CD4-positive, alpha-beta T cell treated with Interleukin-21 for 1 hour (primary cell): ENCODE measurements at regions not wholly inside any gene's neighbourhood (a gene's known extent, or its start where the extent isn't known, plus 50 kb on each side); places are given as distances from the start of the nearest gene placed in this dataset.

Source experiments
- DNase-seq: peaks from one replicate; pipeline ENCODE4 v3.0.0-alpha.2; 2020

GRCh38 chr2:150601280-150602038 lies 114.0 kb upstream of the RND3 start:
- DNase-seq = no peak

DNA sequence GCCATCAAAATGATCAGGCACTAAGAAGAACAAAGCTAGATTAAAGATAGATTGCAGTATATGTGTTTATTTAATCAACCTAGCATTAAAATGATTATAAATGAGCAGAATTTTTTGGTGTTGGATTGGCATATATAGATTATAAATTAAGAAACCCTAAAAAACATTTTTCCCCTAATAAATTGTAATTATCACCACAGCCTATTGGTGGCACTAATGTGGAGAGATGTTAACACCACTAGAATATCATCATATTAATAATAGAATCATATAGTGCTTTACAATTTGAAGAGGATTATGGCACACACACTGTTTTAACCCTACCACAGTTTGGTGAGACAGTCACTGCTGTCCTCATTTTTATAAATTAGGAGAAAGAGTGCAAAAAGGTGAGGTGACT lies 112.4 kb upstream of the RND3 start:
- DNase-seq = no peak

GRCh38 chr2:150598383-150598782 lies 110.9 kb upstream of the RND3 start:
- DNase-seq = no peak

GRCh38 chr2:150595803-150596470 lies 108.5 kb upstream of the RND3 start:
- DNase-seq = no peak

DNA sequence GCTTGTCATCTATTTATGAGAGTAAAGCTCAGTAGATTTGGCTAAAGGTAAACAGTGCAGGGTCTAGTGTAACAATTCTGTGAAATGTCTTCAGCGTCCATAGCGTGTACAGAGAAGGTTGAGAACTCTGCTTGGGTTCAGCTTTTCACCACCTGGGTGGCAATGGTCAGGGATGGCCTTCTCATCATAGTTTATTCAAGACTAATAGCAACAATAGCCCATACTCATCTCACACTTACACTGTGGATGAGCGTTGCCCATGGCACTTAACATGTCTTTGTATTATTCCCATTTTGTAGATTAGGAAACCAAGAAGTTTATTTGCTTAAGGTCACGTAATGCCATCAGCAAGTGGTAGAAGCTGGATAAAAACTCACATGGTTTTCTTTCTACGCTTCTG lies 106.8 kb upstream of the RND3 start:
- no peak for DNase-seq

DNA sequence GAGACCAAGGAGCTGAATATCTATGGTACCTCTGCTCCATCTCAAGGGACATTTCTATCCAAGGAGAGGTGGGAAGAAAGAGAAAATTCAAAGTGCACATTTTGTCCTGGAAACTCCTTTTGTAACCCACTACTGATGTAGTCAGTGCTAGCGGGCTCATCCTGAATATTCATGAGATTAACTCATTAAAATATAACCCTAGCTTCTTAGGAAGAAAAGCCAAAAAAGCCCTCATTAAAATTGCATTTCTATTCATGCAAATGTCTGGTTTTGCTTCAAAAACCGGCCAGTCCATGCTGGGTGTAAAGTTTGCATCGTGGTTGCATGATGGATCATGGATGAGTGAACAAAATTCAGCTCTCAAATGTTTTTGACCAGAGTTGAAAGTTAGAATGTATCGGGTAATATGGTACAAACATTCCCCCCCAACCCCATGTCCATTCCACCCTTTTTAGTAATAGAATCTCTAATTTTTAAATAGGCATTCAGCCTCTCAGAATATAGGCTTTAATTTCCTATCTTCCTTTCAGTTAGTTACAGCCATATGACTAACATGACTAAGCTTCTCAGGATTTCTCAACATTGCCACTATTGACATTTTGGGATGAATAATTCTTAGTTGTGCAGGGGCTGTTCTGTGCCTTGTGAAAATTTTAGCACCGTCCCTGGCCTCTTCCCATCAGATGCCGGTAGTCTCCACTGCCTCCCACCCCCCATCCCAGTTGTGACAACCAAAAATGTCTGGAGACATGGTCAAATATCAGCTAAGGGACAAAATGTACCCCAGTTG lies 104.2 kb upstream of the RND3 start:
- DNase-seq = no peak

DNA sequence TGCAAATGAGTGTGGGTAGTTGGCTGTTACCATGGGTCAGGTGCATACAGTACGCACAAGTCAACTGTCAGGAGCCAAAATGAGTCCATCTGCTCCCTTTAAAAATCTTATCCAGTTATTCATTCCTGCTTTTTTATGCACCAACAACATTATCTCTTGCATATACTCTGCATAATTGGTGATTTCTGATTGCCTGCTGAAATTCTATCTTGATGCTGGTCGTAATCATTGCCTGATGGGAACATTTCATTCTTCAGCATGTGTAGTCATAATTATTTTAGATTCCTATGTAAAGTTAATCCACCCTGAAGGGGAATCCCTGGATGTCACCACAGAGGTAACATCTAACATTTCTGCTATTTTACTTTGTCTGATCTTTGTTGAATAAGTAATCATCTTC lies 102.2 kb upstream of the RND3 start:
- DNase-seq = no peak

DNA sequence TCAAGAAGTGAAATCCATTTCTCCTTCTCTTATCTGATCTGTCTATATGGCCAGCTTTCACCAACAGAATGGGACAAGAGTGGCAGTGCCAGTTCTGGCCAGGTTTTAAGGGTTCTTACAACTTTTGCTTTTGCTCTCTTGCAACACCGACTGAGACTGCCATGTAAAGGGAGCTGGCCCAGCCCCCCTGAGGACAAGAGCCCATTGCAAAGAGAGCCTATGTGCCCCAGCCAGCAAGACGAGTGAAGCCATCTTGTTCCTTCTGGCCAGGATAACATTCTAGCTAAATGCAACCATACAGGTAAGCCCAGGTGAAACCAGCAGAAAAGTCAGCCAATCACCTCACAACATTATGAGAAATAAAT lies 101.0 kb upstream of the RND3 start:
- no peak for DNase-seq

DNA sequence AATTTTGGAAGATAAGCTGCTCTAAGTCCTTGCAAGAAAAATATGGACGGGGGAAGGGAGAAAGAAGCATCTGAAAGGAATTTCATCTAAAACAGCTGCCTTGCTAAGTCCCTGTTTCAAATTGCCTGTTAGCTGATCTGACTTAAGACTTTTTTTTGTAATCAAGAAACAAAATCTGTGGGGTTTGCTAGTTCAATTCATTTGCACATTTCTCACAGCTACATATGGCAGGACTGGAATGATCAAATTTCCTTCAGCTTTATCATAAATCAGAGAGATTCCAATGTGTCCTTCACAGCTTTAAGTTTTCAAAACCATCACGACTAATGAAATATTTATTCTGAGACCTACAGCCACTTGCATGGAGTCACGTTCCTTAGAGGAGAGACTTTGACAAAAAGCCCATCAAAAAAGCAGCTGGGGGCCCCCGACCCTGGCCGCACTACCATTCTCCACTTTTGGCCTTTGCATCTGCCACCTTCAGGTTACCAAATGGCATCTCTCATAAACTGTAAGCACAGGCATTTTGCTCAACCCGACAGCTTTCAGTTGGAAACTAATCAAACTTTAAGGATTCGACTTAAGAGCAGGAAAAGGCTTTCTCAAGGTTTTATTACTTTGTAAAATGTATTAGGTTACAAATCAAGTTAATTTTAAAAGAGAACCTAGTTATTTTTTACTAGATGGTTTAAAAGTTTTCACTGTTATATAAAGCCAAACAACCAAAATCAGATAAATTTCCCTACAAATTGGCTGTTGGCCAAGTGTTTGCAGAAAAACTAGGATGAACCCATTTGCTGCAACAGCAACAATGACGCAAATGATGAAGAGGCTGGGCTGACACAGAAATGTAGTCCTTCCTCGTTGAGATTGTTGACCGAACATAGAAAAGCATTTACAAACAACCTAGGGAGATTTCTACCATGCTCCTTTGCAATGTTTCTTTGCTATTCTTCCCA lies 100.4 kb upstream of the RND3 start:
- no peak for DNase-seq

- no peak for DNase-seq
These were observed 99.4 kb upstream of the RND3 start for GRCh38 chr2:150586858-150587257.

- no peak for DNase-seq
These were observed 97.9 kb upstream of the RND3 start for GRCh38 chr2:150585221-150585971.

DNA sequence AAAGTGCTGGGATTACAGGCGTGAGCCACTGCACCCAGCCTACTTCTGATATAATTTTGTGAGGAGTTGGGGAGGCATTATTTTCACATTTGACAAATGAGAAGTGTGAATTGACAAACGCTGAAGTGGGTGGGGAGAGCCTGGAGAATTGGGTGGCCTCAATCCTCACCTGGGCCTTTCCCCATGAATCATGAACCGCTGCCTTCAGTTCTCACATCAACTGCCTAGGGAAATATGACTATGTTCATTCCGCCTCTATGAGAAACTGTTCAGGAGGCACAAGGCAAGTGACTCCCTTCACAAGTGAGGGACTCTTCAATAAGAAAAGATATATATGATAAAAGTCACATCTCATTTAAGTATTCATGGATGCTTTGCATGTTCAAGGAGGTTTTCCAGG lies 96.6 kb upstream of the RND3 start:
- no peak for DNase-seq

- DNase-seq = no peak
These were observed 94.4 kb upstream of the RND3 start for GRCh38 chr2:150581717-150582472.

- DNase-seq = no peak
These were observed 91.0 kb upstream of the RND3 start for GRCh38 chr2:150578481-150578880.

GRCh38 chr2:150575861-150576260 lies 88.4 kb upstream of the RND3 start:
- no peak for DNase-seq

DNA sequence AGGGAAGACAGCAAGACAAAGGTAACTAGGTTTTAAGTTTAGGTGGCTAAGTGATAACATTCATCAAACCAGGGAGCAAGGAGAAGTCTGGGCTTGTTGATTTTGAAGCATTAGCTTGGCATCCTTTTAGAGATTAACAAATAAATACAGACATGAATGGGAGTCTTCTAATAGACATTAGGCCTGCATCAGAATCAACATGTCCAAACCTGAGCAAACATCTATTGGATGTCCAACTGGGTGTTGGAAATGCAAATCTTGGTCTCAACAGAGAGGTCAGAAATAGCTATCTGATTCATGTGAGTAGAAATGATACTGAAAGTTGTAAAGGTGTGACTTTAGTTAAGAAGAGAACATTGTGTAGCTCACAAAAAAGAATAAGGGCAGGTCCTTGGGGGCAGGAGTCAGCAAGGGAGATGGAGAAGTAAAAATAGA lies 85.5 kb upstream of the RND3 start:
- DNase-seq = no peak

DNA sequence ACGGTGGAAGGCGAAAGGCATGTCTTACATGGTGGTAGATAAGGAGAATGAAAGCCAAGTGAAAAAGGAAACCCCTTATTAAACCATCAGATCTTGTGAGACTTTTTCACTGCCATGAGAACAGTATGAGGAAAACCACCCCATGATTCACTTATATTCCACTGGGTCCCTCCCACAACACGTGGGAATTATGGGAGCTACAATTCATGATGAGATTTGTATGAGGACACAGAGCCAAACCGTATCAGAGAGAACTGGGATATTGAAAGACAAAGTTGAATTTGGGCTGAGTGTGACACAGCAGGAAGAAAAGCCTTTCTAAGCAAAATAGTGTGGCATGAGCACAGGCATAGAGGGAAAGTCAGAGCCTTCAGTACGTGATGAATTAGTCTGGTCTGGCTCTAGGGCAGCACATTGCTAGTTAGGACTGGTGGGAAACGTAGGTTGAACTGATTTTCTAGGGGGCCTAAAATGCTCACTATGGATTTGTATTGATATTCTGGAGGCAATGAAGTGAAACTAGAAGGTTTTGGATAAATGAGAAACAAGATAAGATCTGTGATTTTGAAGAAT lies 84.8 kb upstream of the RND3 start:
- no peak for DNase-seq

- no peak for DNase-seq
These were observed 83.7 kb upstream of the RND3 start for GRCh38 chr2:150571121-150571520.

DNA sequence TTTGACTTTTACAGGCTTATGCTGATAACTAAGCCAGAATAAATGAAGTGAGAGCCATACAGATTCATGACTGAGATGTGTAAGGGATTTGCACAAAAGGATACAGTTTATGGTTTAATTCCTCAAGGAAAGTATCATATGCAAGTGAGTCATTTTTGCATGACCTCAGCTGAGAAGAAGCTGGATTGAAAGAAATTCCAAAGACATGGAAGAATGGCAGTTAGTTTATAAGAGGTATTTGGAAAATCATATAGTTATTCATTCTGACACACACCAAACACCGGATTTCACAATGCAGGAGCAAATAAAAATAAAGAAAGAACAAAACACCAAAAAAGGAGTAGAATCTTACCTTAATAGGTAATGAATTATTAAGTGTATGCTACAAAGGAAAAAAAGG lies 83.2 kb upstream of the RND3 start:
- DNase-seq = no peak

DNA sequence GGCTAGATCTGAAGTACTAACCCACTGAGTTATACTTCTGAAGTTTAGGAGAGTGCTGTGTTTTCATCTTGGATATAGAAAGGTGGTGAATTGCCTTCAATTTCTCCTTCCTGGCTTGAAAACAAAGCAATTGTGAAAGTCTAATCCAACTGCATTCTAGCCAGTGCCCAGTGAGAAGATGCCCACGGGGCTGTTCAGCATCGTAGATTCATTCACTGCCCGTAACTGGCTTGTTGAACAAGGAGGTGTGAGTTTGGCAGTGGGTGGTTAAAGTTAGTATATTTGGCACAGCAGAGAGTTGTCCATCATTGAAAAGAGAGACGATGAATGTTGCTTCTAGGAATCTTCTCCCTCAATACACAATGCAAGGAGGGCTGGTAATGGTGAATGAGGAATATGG lies 82.3 kb upstream of the RND3 start:
- DNase-seq = no peak

DNA sequence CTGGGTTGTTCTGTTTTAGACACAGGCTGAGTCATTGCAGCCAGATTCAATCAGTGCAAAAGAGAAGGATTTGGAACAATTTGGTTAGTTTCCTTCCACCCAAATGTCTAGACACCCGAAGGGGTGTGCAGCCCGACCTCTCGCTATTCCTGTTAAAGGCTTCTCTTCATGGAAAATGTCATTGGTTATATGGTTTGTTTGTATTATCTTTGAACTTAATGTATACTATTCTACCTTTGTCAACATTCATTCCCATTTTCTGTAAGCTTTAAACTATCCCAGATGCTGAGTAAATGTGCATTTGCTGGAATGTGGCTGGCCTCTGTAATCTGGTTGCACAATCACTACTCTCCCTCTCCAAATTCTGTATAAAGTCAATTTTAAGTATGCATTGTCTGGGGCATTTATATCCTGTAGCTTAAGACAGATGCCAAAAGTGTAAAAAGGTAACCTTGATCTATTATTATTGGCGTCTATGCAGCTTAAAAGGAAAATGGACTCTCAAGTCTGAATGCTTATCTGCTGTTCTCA lies 80.4 kb upstream of the RND3 start:
- no peak for DNase-seq
